ENCODE measurements at regions not wholly inside any gene's neighbourhood (a gene's known extent, or its start where the extent isn't known, plus 50 kb on each side); places are given as distances from the start of the nearest gene placed in this dataset.

- H3K4me2 ChIP-seq (ENCODE audit: control insufficient read depth, insufficient read depth): no peak overlapping the region
- no peak overlapping the region for H3K27ac ChIP-seq (ENCODE audit: control insufficient read depth, insufficient read depth)
- DNase-seq (ENCODE audit: low read depth, low spot score) (no peak), FAIRE-seq (no peak), ATAC-seq (no peak)
- no peak overlapping the region for H2AFZ ChIP-seq (ENCODE audit: control insufficient read depth, low read depth, low read length)
- CTCF ChIA-PET: no interaction called here
- H3K4me1 ChIP-seq (ENCODE audit: control insufficient read depth, insufficient read depth, low read length): no peaks in the 10 kb centered on the region
- H3K4me3 ChIP-seq: no peak overlapping the region
- SMC1A ChIA-PET (ENCODE audit: uncharacterized antibody, unreplicated experiment): interaction anchor here (0.6 kb wide), 1 partner anchor 12 kb away, joined by 3 read pairs; no protein-coding TSS in a partner anchor
- no peaks in the 10 kb centered on the region for H3K27me3 ChIP-seq (replicated peaks in 1 of 2; ENCODE audit: control insufficient read depth in 2 of 2, insufficient read depth in 2 of 2, low read length in 1 of 2)
- POLR2A ChIA-PET: no interaction called here
- RAD21 ChIA-PET (ENCODE audit: unreplicated experiment): no interaction called here
- H3K9me3 ChIP-seq (replicated peaks; ENCODE audit: control insufficient read depth, insufficient read depth, low read length): no peaks in the 10 kb centered on the region
- intact Hi-C loops (cut with micrococcal nuclease; ENCODE audit: unreplicated experiment) (no loop called here), in situ Hi-C loops (cut with MboI) (no loop called here)
- H4K20me1 ChIP-seq (ENCODE audit: control insufficient read depth, insufficient read depth): no peaks in the 10 kb centered on the region
- no peak overlapping the region for H3K9ac ChIP-seq (ENCODE audit: control insufficient read depth, insufficient read depth, low read length)
- H3K36me3 ChIP-seq (ENCODE audit: control insufficient read depth in 2 of 2, insufficient read depth in 2 of 2, low read length in 1 of 2): no peaks in the 10 kb centered on the region
- BruUV-seq (replicated peaks): no TSS peak
- H3K79me2 ChIP-seq (ENCODE audit: control insufficient read depth, insufficient read depth, low read length): no peaks in the 10 kb centered on the region
- TF ChIP-seq CUX1 (IDR thresholded peaks at IDR 0.05; ENCODE audit: insufficient replicate concordance, low read depth, low read length): no peak
- no peak for TF ChIP-seq GATAD2B (conservative IDR thresholded peaks at IDR 0.05; ENCODE audit: low read depth)
- TF ChIP-seq YY1 (IDR thresholded peaks at IDR 0.05; ENCODE audit: low read depth, low read length): no peak
- TF ChIP-seq HDAC6 (IDR thresholded peaks at IDR 0.05; ENCODE audit: unreplicated experiment): no peak
- TF ChIP-seq USF2 (IDR thresholded peaks at IDR 0.05; ENCODE audit: borderline replicate concordance, low read depth, low read length): no peak
- no peak for TF ChIP-seq RAD51 (IDR thresholded peaks at IDR 0.05)
- no peak for TF ChIP-seq SUZ12 (IDR thresholded peaks at IDR 0.05; ENCODE audit: unreplicated experiment)
- TF ChIP-seq PML (IDR thresholded peaks at IDR 0.05; ENCODE audit: low read length): no peak
- TF ChIP-seq CEBPB (IDR thresholded peaks at IDR 0.05; ENCODE audit: borderline replicate concordance in 1 of 2, low read depth in 2 of 2, low read length in 2 of 2): no peak
- TF ChIP-seq STAT1 (conservative IDR thresholded peaks at IDR 0.05): no peak
- TF ChIP-seq EGR1 (IDR thresholded peaks at IDR 0.05; ENCODE audit: borderline replicate concordance in 1 of 2, low read depth in 2 of 2, low read length in 2 of 2): no peak
- TF ChIP-seq PKNOX1 (IDR thresholded peaks at IDR 0.05): no peak
- TF ChIP-seq RBBP5 (conservative IDR thresholded peaks at IDR 0.05): no peak
- no peak for TF ChIP-seq TCF7 (IDR thresholded peaks at IDR 0.05; ENCODE audit: borderline replicate concordance)
- TF ChIP-seq BCL3 (IDR thresholded peaks at IDR 0.05; ENCODE audit: borderline replicate concordance, insufficient read depth, low read depth, low read length, poor library complexity, severe bottlenecking): no peak
- TF ChIP-seq IKZF1 (conservative IDR thresholded peaks at IDR 0.05): no peak
- TF ChIP-seq ESRRA (IDR thresholded peaks at IDR 0.05; ENCODE audit: low read length): no peak
Observed at GRCh38 chr11:37109286-37109585, 511.2 kb upstream of the RAG2 start.

Measured in GM12878 (cell line).